Neutrophil (primary cell): ENCODE measurements at regions not wholly inside any gene's neighbourhood (a gene's known extent, or its start where the extent isn't known, plus 50 kb on each side); places are given as distances from the start of the nearest gene placed in this dataset.

Experiments
- H3K27ac ChIP-seq: fragments of 200-600 bp; sonication (generic); 2 replicates; pipeline ENCODE4 v1.5.1; 2016; ENCODE audit warnings: mild to moderate bottlenecking, moderate library complexity
- H3K27me3 ChIP-seq: fragments of 200-600 bp; sonication (generic); 2 replicates; pipeline ENCODE4 v1.6.0; 2016; ENCODE audit warnings: mild to moderate bottlenecking
- H3K36me3 ChIP-seq: fragments of 200-600 bp; sonication (generic); 2 replicates; pipeline ENCODE4 v1.5.1; 2017
- H3K4me1 ChIP-seq, 2 experiments: fragments of 200-600 bp in 1 of 2; sonication (generic) in 1 of 2; 1 replicate in 1 of 2; 2 replicates in 1 of 2; pipeline versions ENCODE4 v1.5.1 to v1.6.1; 2013 to 2016; ENCODE audit warnings: low read depth in 1 of 2, low read length in 1 of 2, mild to moderate bottlenecking in 1 of 2, moderate library complexity in 1 of 2; ENCODE audit not compliant: control insufficient read depth in 1 of 2, insufficient read depth in 1 of 2
- H3K4me3 ChIP-seq, 2 experiments: fragments of 200-600 bp in 1 of 2; sonication (generic) in 1 of 2; 1 replicate in 1 of 2; 2 replicates in 1 of 2; pipeline ENCODE4 v1.5.1; 2013 to 2016; ENCODE audit warnings: low read depth in 1 of 2, low read length in 1 of 2, mild to moderate bottlenecking in 1 of 2, moderate library complexity in 1 of 2
- H3K9me3 ChIP-seq: fragments of 200-600 bp; sonication (generic); 2 replicates; pipeline ENCODE4 v1.5.1; 2016
- TF ChIP-seq, protein P1 (sequence below): fragments of 200-600 bp; sonication (generic); IDR thresholded peaks from 2 replicates; pipeline ENCODE4 v1.5.1; 2016; ENCODE audit warnings: antibody characterized with exemption

DNA sequence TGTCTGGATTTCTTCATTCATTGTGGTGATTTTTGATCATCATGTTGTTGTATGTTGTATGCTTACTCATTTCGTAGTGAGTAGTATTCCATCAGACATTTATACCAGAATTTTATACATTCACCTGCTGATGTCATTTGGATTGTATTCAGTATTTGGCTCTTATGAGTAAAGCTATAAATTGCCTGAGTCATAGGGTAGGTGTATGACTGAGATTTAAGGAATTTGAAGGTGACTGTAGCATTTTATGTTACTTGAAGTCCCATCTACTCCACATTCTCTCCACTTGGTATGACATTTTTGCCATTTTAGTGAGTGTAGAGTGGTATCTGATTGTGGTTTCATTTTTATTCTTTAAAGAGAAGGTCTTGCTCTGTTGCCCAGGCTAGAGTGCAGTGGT is 548.2 kb downstream of the TBC1D22A start:
- Histone ChIP-seq H3K36me3 (no peaks in the 10 kb centered on the region), H3K4me3 (no peak overlapping the region), H3K27me3 (peaks cover under 1% of the 10 kb centered on the region), H3K27ac (no peak overlapping the region), H3K4me1 (no peaks in the 10 kb centered on the region), H3K9me3 (no peaks in the 10 kb centered on the region)
- TF ChIP-seq, protein P1, sequence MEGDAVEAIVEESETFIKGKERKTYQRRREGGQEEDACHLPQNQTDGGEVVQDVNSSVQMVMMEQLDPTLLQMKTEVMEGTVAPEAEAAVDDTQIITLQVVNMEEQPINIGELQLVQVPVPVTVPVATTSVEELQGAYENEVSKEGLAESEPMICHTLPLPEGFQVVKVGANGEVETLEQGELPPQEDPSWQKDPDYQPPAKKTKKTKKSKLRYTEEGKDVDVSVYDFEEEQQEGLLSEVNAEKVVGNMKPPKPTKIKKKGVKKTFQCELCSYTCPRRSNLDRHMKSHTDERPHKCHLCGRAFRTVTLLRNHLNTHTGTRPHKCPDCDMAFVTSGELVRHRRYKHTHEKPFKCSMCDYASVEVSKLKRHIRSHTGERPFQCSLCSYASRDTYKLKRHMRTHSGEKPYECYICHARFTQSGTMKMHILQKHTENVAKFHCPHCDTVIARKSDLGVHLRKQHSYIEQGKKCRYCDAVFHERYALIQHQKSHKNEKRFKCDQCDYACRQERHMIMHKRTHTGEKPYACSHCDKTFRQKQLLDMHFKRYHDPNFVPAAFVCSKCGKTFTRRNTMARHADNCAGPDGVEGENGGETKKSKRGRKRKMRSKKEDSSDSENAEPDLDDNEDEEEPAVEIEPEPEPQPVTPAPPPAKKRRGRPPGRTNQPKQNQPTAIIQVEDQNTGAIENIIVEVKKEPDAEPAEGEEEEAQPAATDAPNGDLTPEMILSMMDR = no peak

DNA sequence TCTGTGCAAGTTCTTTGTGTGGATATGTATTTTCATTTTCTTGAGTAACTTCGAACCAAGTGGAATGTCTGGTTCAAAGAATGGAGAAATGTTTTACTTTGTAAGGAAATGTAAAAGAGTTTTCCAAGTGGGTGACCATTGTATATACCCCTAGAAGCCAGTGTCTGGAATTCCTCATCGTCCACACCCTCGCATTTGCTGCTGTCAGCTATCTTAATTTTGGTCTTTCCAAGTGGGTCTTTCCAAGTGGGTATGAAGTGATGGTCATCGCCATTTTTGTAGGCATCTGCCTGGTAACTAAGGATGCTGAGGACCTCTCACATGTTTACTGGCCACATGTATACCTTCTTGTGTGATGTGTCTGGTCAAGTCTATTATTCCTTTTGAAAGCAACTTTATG is 547.5 kb downstream of the TBC1D22A start:
- TF ChIP-seq, protein P1 = no peak
- Histone ChIP-seq H3K27ac (no peak overlapping the region), H3K36me3 (no peaks in the 10 kb centered on the region), H3K4me1 (no peaks in the 10 kb centered on the region), H3K9me3 (no peaks in the 10 kb centered on the region), H3K4me3 (no peak overlapping the region), H3K27me3 (no peaks in the 10 kb centered on the region)

DNA sequence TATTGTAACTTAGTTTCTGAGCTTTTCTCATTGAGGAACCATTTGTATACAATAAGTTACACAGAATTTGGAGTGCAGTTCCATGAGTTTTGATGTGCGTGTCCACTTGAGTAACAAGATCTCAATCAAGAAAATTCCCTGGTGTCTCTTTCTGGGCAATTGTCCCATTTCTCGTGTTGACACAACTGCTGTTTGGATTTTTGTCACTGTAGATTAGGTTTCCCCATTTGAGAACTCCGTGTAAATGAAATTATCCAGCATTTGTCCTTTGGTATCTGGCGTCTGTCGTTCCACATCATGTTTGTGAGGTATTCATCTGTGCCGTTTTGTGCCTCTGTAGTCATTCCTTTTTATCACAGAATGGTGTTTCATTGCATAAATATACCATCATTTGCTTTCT is 547.0 kb downstream of the TBC1D22A start:
- no peaks in the 10 kb centered on the region for H3K9me3 ChIP-seq
- H3K27me3 ChIP-seq = no peaks in the 10 kb centered on the region

DNA sequence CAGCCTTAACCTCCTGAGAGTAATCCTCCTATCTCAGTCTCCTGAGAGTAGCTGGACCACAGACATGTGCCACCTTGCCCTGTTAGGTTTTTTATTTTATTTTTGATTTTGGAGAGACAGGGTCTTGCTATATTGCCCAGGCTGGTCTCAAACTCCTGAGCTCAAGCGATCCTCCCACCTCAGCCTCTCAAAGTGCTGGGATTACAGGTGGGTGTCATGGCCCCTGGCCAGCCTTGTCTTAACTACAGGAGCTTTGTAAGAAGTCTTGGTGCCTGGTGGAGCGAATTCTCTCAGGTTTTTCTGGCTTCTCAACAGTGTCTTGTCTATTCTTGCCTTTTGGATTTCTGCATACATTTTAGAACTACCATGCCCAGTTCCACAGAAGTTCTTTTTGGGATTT is 546.4 kb downstream of the TBC1D22A start:
- Histone ChIP-seq H3K4me1 (no peaks in the 10 kb centered on the region), H3K9me3 (no peaks in the 10 kb centered on the region), H3K36me3 (no peaks in the 10 kb centered on the region), H3K27ac (no peak overlapping the region), H3K27me3 (no peaks in the 10 kb centered on the region), H3K4me3 (no peak overlapping the region)
- TF ChIP-seq, protein P1 = no peak

More for the DNA sequence above, 547.0 kb downstream of the TBC1D22A start:
- no peaks in the 10 kb centered on the region for H3K4me1 ChIP-seq
- no peak overlapping the region for H3K4me3 ChIP-seq
- TF ChIP-seq, protein P1 = no peak
- no peaks in the 10 kb centered on the region for H3K36me3 ChIP-seq
- H3K27ac ChIP-seq = no peak overlapping the region

DNA sequence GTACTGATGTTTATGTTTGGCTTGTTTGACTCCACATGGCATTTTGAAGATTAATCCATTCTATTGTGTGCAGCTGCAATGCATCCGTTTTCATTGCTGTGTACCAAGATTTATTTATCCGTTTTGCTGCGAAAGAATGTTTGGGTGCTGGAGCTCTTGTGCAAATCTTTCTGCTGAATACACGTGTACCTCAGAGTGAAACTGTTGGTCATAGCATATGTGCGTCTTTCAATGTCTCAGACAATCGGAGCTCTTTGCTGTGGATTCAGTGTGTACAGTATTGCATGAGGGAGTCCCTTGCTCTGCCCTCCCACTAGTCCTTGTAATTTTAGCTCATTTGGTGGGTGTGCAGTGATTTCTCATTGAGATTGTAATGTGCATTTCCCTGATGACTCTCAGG is 545.4 kb downstream of the TBC1D22A start:
- H3K9me3 ChIP-seq = no peaks in the 10 kb centered on the region
- H3K27ac ChIP-seq = no peak overlapping the region
- H3K27me3 ChIP-seq = no peaks in the 10 kb centered on the region
- TF ChIP-seq, protein P1 = no peak
- H3K4me1 ChIP-seq = no peaks in the 10 kb centered on the region
- H3K4me3 ChIP-seq = no peak overlapping the region
- H3K36me3 ChIP-seq = no peaks in the 10 kb centered on the region

DNA sequence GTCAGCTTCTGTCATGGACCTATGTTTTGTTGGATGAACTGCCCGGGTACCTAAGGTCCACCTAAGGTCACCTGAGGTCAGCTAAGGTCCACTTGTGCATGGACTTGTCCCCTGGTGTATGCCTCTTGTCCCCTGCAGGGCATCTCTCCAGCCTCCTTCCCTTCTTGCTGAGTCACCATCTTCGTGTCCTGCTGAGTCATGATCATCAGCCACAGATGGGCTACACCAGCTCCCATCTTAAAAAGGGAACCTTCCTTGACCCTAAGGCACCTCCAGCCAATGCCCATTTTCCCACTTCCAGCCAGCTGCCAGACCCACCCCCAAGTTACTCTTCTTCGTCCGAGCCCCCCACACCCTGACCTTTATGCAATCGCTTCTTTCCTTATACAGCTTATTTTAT is 544.9 kb downstream of the TBC1D22A start:
- H3K4me3 ChIP-seq = no peak overlapping the region
- TF ChIP-seq, protein P1 = no peak
- no peak overlapping the region for H3K27ac ChIP-seq
- H3K4me1 ChIP-seq = no peaks in the 10 kb centered on the region
- H3K9me3 ChIP-seq = no peaks in the 10 kb centered on the region
- H3K36me3 ChIP-seq = no peaks in the 10 kb centered on the region
- H3K27me3 ChIP-seq = no peaks in the 10 kb centered on the region
